Caco-2 (cell line): ENCODE measurements at regions not wholly inside any gene's neighbourhood (a gene's known extent, or its start where the extent isn't known, plus 50 kb on each side); places are given as distances from the start of the nearest gene placed in this dataset.

Experiments used
- BruUV-seq: library from RNA; stranded (reverse); fragments of 400-500 nt; replicated peaks from 2 replicates; lab custom pipeline; 2021; lab: Mats Ljungman, UMichigan
- CTCF ChIA-PET: fragments of 300-600 bp; sonication (Branson Sonifier 250); formaldehyde crosslinking; loops from one replicate; lab custom pipeline; 2022; ENCODE audit warnings: antibody characterized with exemption; lab: Charles Lee
- POLR2A ChIA-PET: fragments of 300-600 bp; sonication (Branson Sonifier 250); formaldehyde crosslinking; loops from one replicate; lab custom pipeline; 2022; ENCODE audit warnings: antibody characterized with exemption; lab: Charles Lee
- DNase-seq, 2 experiments: peaks; one replicate each; pipeline versions ENCODE4 v3.0.0 to v3.0.0-alpha.2; 2020 to 2022
- H3K27me3 ChIP-seq: replicated peaks from 2 replicates; pipeline ENCODE4 v1.6.0; 2011; ENCODE audit warnings: low read length; ENCODE audit not compliant: control insufficient read depth, insufficient read depth
- H3K36me3 ChIP-seq: 2 replicates; pipeline ENCODE4 v1.5.1; 2011; ENCODE audit warnings: low read length; ENCODE audit not compliant: control insufficient read depth, insufficient read depth
- H3K4me1 ChIP-seq: fragments of 250-450 bp; sonication (Bioruptor Pico); 2 replicates; pipeline ENCODE4 v1.5.1; 2020; ENCODE audit warnings: mild to moderate bottlenecking
- H3K4me3 ChIP-seq: 2 replicates; pipeline ENCODE4 v1.5.1; 2011; ENCODE audit warnings: low read depth, mild to moderate bottlenecking, control low read depth, low read length
- H3K9me3 ChIP-seq: fragments of 250-450 bp; sonication (Bioruptor Pico); 2 replicates; pipeline ENCODE4 v1.5.1; 2020; ENCODE audit warnings: mild to moderate bottlenecking, moderate library complexity
- H3K27ac Mint-ChIP-seq: one replicate; pipeline ENCODE4 v1.8.0; 2022; ENCODE audit warnings: mixed read lengths; ENCODE audit not compliant: unreplicated experiment
- H3K27me3 Mint-ChIP-seq: one replicate; pipeline ENCODE4 v1.8.0; 2022; ENCODE audit warnings: mixed read lengths; ENCODE audit not compliant: insufficient read depth, unreplicated experiment
- H3K36me3 Mint-ChIP-seq: one replicate; pipeline ENCODE4 v1.8.0; 2022; ENCODE audit warnings: mild to moderate bottlenecking, mixed read lengths; ENCODE audit not compliant: insufficient read depth, unreplicated experiment
- H3K4me1 Mint-ChIP-seq: one replicate; pipeline ENCODE4 v1.8.0; 2022; ENCODE audit warnings: low read depth, mixed read lengths; ENCODE audit not compliant: unreplicated experiment
- H3K4me3 Mint-ChIP-seq: one replicate; pipeline ENCODE4 v1.8.0; 2022; ENCODE audit warnings: mild to moderate bottlenecking, moderate library complexity, mixed read lengths; ENCODE audit not compliant: unreplicated experiment
- H3K9me3 Mint-ChIP-seq: one replicate; pipeline ENCODE4 v1.8.0; 2022; ENCODE audit warnings: mixed read lengths; ENCODE audit not compliant: unreplicated experiment
- CTCF ChIP-seq, 2 experiments: fragments of 200-600 bp in 1 of 2; IDR thresholded peaks; 1 replicate in 1 of 2; 2 replicates in 1 of 2; pipeline versions ENCODE4 v1.5.1 to v1.8.0; 2011 to 2022; ENCODE audit warnings: antibody characterized with exemption in 1 of 2, control low read depth in 1 of 2, inconsistent platforms in 1 of 2, low read depth in 1 of 2, low read length in 1 of 2, mild to moderate bottlenecking in 1 of 2, moderate library complexity in 1 of 2; ENCODE audit not compliant: insufficient read depth in 1 of 2, severe bottlenecking in 1 of 2, unreplicated experiment in 1 of 2
- intact Hi-C: fragments of 100-400 bp; cut with micrococcal nuclease; formaldehyde crosslinking; loops from one replicate; pipeline ENCODE4 v1.10.0; 2022; ENCODE audit not compliant: unreplicated experiment

- H3K27me3 ChIP-seq, result no peaks in the 10 kb centered on the region
- BruUV-seq, result no TSS peak
- Mint-ChIP-seq H3K9me3 (no peaks in the 10 kb centered on the region), H3K36me3 (no peaks in the 10 kb centered on the region), H3K27me3 (no peaks in the 10 kb centered on the region), H3K4me1 (no peaks in the 10 kb centered on the region), H3K4me3 (no peak overlapping the region), H3K27ac (no peak overlapping the region)
- no peaks in the 10 kb centered on the region for H3K36me3 ChIP-seq
- POLR2A ChIA-PET, result no interaction called here
- H3K4me1 ChIP-seq, result no peaks in the 10 kb centered on the region
- H3K4me3 ChIP-seq, result no peak overlapping the region
- no peak for TF ChIP-seq CTCF (IDR thresholded peaks at IDR 0.05; ENCODE audit: insufficient read depth in 1 of 2, low read depth in 1 of 2, low read length in 1 of 2, severe bottlenecking in 1 of 2, unreplicated experiment in 1 of 2)
- intact Hi-C loops, result no loop called here
- no peak for DNase-seq
- no peaks in the 10 kb centered on the region for H3K9me3 ChIP-seq
- CTCF ChIA-PET, result no interaction called here
Measured at GRCh38 chr6:24009319-24009718, 116.7 kb upstream of the NRSN1 start.

DNA sequence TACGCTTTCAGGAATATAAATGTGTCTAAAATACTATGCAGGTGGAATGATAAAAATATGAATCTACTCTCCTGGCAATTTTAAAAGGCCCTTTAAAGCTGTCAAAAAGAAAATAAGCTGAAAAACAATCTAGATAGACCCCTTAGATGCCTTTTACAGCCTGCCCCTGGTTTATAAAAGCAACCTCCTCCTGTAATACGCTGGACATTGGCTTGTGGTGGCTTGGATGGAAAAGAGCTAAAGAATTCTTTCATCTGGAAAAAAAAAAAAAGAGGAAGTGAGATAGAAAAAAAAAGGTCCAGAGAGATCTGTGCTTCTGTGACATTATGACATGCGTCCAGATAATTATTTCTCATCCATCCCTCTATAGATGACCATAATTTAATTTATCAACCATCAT, 115.9 kb upstream of the NRSN1 start:
- intact Hi-C loops, result no loop called here
- Mint-ChIP-seq H3K4me3 (no peak overlapping the region), H3K27me3 (no peaks in the 10 kb centered on the region), H3K36me3 (no peaks in the 10 kb centered on the region), H3K9me3 (no peaks in the 10 kb centered on the region), H3K27ac (no peak overlapping the region), H3K4me1 (no peaks in the 10 kb centered on the region)
- no peaks in the 10 kb centered on the region for H3K4me1 ChIP-seq
- no peaks in the 10 kb centered on the region for H3K27me3 ChIP-seq
- ChIA-PET POLR2A (no interaction called here), CTCF (interaction anchor here (0.6 kb wide), 1 partner anchor 11 kb away, joined by 3 read pairs; no protein-coding TSS in a partner anchor)
- DNase-seq, result no peak
- TF ChIP-seq CTCF (IDR thresholded peaks at IDR 0.05; ENCODE audit: insufficient read depth in 1 of 2, low read depth in 1 of 2, low read length in 1 of 2, severe bottlenecking in 1 of 2, unreplicated experiment in 1 of 2), result no peak
- H3K4me3 ChIP-seq, result no peak overlapping the region
- no peaks in the 10 kb centered on the region for H3K9me3 ChIP-seq
- BruUV-seq, result no TSS peak
- no peaks in the 10 kb centered on the region for H3K36me3 ChIP-seq

GRCh38 chr6:24016286-24016685, 109.7 kb upstream of the NRSN1 start:
- Mint-ChIP-seq H3K9me3 (no peaks in the 10 kb centered on the region), H3K27ac (no peak overlapping the region), H3K27me3 (peaks cover 3% of the 10 kb centered on the region), H3K36me3 (no peaks in the 10 kb centered on the region), H3K4me3 (no peak overlapping the region), H3K4me1 (no peaks in the 10 kb centered on the region)
- CTCF ChIA-PET, result no interaction called here
- H3K36me3 ChIP-seq, result no peaks in the 10 kb centered on the region
- H3K4me1 ChIP-seq, result no peaks in the 10 kb centered on the region
- intact Hi-C loops, result no loop called here
- no peak overlapping the region for H3K4me3 ChIP-seq
- H3K27me3 ChIP-seq, result no peaks in the 10 kb centered on the region
- POLR2A ChIA-PET, result no interaction called here
- no TSS peak for BruUV-seq
- no peak for DNase-seq
- no peaks in the 10 kb centered on the region for H3K9me3 ChIP-seq
- no peak for TF ChIP-seq CTCF (IDR thresholded peaks at IDR 0.05; ENCODE audit: insufficient read depth in 1 of 2, low read depth in 1 of 2, low read length in 1 of 2, severe bottlenecking in 1 of 2, unreplicated experiment in 1 of 2)
